Neuronal stem cell (in vitro differentiated cells): ENCODE measurements at regions not wholly inside any gene's neighbourhood (a gene's known extent, or its start where the extent isn't known, plus 50 kb on each side); places are given as distances from the start of the nearest gene placed in this dataset.

ENCODE experiments used
- DNase-seq: peaks from one replicate; pipeline ENCODE4 v3.0.0-alpha.2; 2013; ENCODE audit warnings: low spot score
- H2AFZ ChIP-seq: one replicate; pipeline ENCODE4 v1.6.1; 2013; ENCODE audit warnings: mild to moderate bottlenecking, low read length, inconsistent platforms
- H2AK5ac ChIP-seq: 2 replicates; pipeline ENCODE4 v1.6.1; 2013; ENCODE audit warnings: low read depth, mild to moderate bottlenecking, inconsistent platforms, low read length, moderate library complexity, mixed read lengths
- H2BK120ac ChIP-seq: 2 replicates; pipeline ENCODE4 v1.6.1; 2013; ENCODE audit warnings: low read depth, mild to moderate bottlenecking, inconsistent platforms, low read length, moderate library complexity, mixed read lengths
- H2BK12ac ChIP-seq: one replicate; pipeline ENCODE4 v1.6.1; 2013; ENCODE audit warnings: low read length, inconsistent platforms
- H2BK15ac ChIP-seq: 2 replicates; pipeline ENCODE4 v1.6.1; 2013; ENCODE audit warnings: mild to moderate bottlenecking, low read length, inconsistent platforms, mixed read lengths
- H2BK5ac ChIP-seq: one replicate; pipeline ENCODE4 v1.6.1; 2013; ENCODE audit warnings: inconsistent platforms, mild to moderate bottlenecking, low read length, moderate library complexity
- H3K14ac ChIP-seq: one replicate; pipeline ENCODE4 v1.6.1; 2013; ENCODE audit warnings: low read length, inconsistent platforms
- H3K18ac ChIP-seq: 2 replicates; pipeline ENCODE4 v1.6.1; 2013; ENCODE audit warnings: low read length, inconsistent platforms
- H3K23ac ChIP-seq: 2 replicates; pipeline ENCODE4 v1.6.1; 2013; ENCODE audit warnings: low read depth, mild to moderate bottlenecking, mixed read lengths, low read length, inconsistent platforms; ENCODE audit not compliant: poor library complexity
- H3K27ac ChIP-seq: replicated peaks from 3 replicates; pipeline ENCODE4 v1.5.1; 2013; ENCODE audit warnings: low read length, inconsistent platforms
- H3K27me3 ChIP-seq, 3 experiments: 2 replicates each; pipeline ENCODE4 v1.6.1; 2013; ENCODE audit warnings: low read length in 3 of 3, mild to moderate bottlenecking in 2 of 3, inconsistent platforms in 1 of 3, low read depth in 1 of 3, mixed read lengths in 1 of 3, moderate library complexity in 1 of 3; ENCODE audit not compliant: control insufficient read depth in 3 of 3, insufficient read depth in 3 of 3
- H3K36me3 ChIP-seq, 2 donors: replicated peaks in 1 of 2; 2 replicates each; pipeline ENCODE4 v1.6.1; 2013; ENCODE audit warnings: low read length in 2 of 2; ENCODE audit not compliant: control insufficient read depth in 2 of 2, insufficient read depth in 2 of 2
- H3K4ac ChIP-seq: 2 replicates; pipeline ENCODE4 v1.6.1; 2013; ENCODE audit warnings: inconsistent platforms, mild to moderate bottlenecking, low read length, moderate library complexity
- H3K4me1 ChIP-seq, 2 donors: 1 replicate in 1 of 2; 2 replicates in 1 of 2; pipeline ENCODE4 v1.6.1; 2013; ENCODE audit warnings: low read length in 2 of 2, low read depth in 1 of 2; ENCODE audit not compliant: control insufficient read depth in 2 of 2, insufficient read depth in 1 of 2
- H3K4me2 ChIP-seq: one replicate; pipeline ENCODE4 v1.6.1; 2013; ENCODE audit warnings: mild to moderate bottlenecking, low read length, inconsistent platforms; ENCODE audit not compliant: insufficient read depth, poor library complexity, severe bottlenecking
- H3K4me3 ChIP-seq, 2 donors: 2 replicates each; pipeline ENCODE4 v1.5.1; 2013; ENCODE audit warnings: low read length in 2 of 2, mild to moderate bottlenecking in 2 of 2, inconsistent platforms in 1 of 2, moderate library complexity in 1 of 2
- H3K79me1 ChIP-seq: one replicate; pipeline ENCODE4 v1.6.1; 2013; ENCODE audit warnings: low read depth, mild to moderate bottlenecking, inconsistent platforms, low read length, moderate library complexity
- H3K9ac ChIP-seq: one replicate; pipeline ENCODE4 v1.6.1; 2013; ENCODE audit warnings: mild to moderate bottlenecking, low read depth, low read length, inconsistent platforms; ENCODE audit not compliant: poor library complexity
- H3K9me3 ChIP-seq, 2 donors: replicated peaks in 1 of 2; 2 replicates each; pipeline versions ENCODE3 to v1.6.1; 2013; ENCODE audit warnings: low read length in 2 of 2, mild to moderate bottlenecking in 2 of 2, inconsistent platforms in 1 of 2, low read depth in 1 of 2, mixed read lengths in 1 of 2, moderate library complexity in 1 of 2; ENCODE audit not compliant: control insufficient read depth in 2 of 2, insufficient read depth in 1 of 2
- H4K8ac ChIP-seq: one replicate; pipeline ENCODE4 v1.6.1; 2013; ENCODE audit warnings: low read depth, mild to moderate bottlenecking, inconsistent platforms, low read length, moderate library complexity
- H4K91ac ChIP-seq: one replicate; pipeline ENCODE4 v1.6.1; 2013; ENCODE audit warnings: low read length, low read depth, mild to moderate bottlenecking, inconsistent platforms; ENCODE audit not compliant: poor library complexity
- WGBS, 2 donors: extraction: QIAGEN DNeasy Blood & Tissue Kit; methylation state at CpG; one replicate each; pipeline ENCODE4 v1.1.7; 2013; ENCODE audit warnings: missing lambda C conversion rate in 2 of 2, mixed read lengths in 1 of 2; ENCODE audit not compliant: insufficient read length in 2 of 2, insufficient replicate concordance in 1 of 2; ENCODE audit errors: extremely low coverage in 2 of 2; 5-methylcytosine and 5-hydroxymethylcytosine counted together

- no peak overlapping the region for H4K91ac ChIP-seq
- H3K9ac ChIP-seq: no peak overlapping the region
- no peak for DNase-seq
- no peak overlapping the region for H3K23ac ChIP-seq
- H2AK5ac ChIP-seq: no peak overlapping the region
- no peaks in the 10 kb centered on the region for H3K9me3 ChIP-seq
- no peak overlapping the region for H3K4ac ChIP-seq
- no peak overlapping the region for H3K4me3 ChIP-seq
- H3K27ac ChIP-seq: no peak overlapping the region
- no peak overlapping the region for H3K4me2 ChIP-seq
- no peaks in the 10 kb centered on the region for H3K4me1 ChIP-seq
- no peak overlapping the region for H4K8ac ChIP-seq
- H2BK120ac ChIP-seq: no peak overlapping the region
- H2BK15ac ChIP-seq: no peak overlapping the region
- no peaks in the 10 kb centered on the region for H3K79me1 ChIP-seq
- H3K27me3 ChIP-seq: no peaks in the 10 kb centered on the region
- H2BK12ac ChIP-seq: no peak overlapping the region
- H2AFZ ChIP-seq: no peak overlapping the region
- no peak overlapping the region for H2BK5ac ChIP-seq
- WGBS, 2 donors: no CpG with 5 or more reads among the region's 3 CpGs
- H3K18ac ChIP-seq: no peak overlapping the region
- H3K14ac ChIP-seq: no peak overlapping the region
- H3K36me3 ChIP-seq: no peaks in the 10 kb centered on the region
Observed at GRCh38 chr5:145633474-145633873, 201.7 kb downstream of the PRELID2 start.

GRCh38 chr5:145632701-145633100 is 202.4 kb downstream of the PRELID2 start:
- Histone ChIP-seq H4K91ac (no peak overlapping the region), H2BK12ac (no peak overlapping the region), H3K4me3 (no peak overlapping the region), H2BK120ac (no peak overlapping the region), H2AFZ (no peak overlapping the region), H3K79me1 (no peaks in the 10 kb centered on the region), H2BK15ac (no peak overlapping the region), H3K27ac (no peak overlapping the region), H3K9ac (no peak overlapping the region), H3K4me2 (no peak overlapping the region), H2AK5ac (no peak overlapping the region), H3K14ac (no peak overlapping the region), H3K23ac (no peak overlapping the region), H3K4me1 (no peaks in the 10 kb centered on the region), H3K36me3 (no peaks in the 10 kb centered on the region), H2BK5ac (no peak overlapping the region), H3K27me3 (no peaks in the 10 kb centered on the region), H3K9me3 (no peaks in the 10 kb centered on the region), H3K4ac (no peak overlapping the region), H3K18ac (no peak overlapping the region), H4K8ac (no peak overlapping the region)
- whole genome bisulfite sequencing, 2 donors: no CpG with 5 or more reads among the region's 1 CpG
- no peak for DNase-seq

GRCh38 chr5:145629047-145629446 is 206.1 kb downstream of the PRELID2 start:
- Histone ChIP-seq H3K23ac (no peak overlapping the region), H4K8ac (no peak overlapping the region), H3K14ac (no peak overlapping the region), H2BK120ac (no peak overlapping the region), H3K36me3 (no peaks in the 10 kb centered on the region), H3K4me2 (no peak overlapping the region), H3K79me1 (no peaks in the 10 kb centered on the region), H3K9ac (no peak overlapping the region), H3K27ac (no peak overlapping the region), H4K91ac (no peak overlapping the region), H3K4me1 (no peaks in the 10 kb centered on the region), H2AFZ (no peak overlapping the region), H3K27me3 (no peaks in the 10 kb centered on the region), H3K18ac (no peak overlapping the region), H3K4ac (no peak overlapping the region), H2BK12ac (no peak overlapping the region), H3K4me3 (no peak overlapping the region), H2AK5ac (no peak overlapping the region), H2BK15ac (no peak overlapping the region), H3K9me3 (peaks cover 0 to under 1% of the 10 kb centered on the region in 2 donors), H2BK5ac (no peak overlapping the region)
- no CpG with 5 or more reads among the region's 3 CpGs for WGBS, 2 donors
- DNase-seq: no peak

GRCh38 chr5:145628525-145628924 is 206.6 kb downstream of the PRELID2 start:
- no CpG with 5 or more reads among the region's 4 CpGs for WGBS, 2 donors
- H3K4me3 ChIP-seq: no peak overlapping the region
- H3K4me1 ChIP-seq: no peaks in the 10 kb centered on the region
- no peak overlapping the region for H2BK120ac ChIP-seq
- no peak overlapping the region for H3K18ac ChIP-seq
- H2AFZ ChIP-seq: no peak overlapping the region
- H2AK5ac ChIP-seq: no peak overlapping the region
- DNase-seq: no peak
- peaks cover 0 to 4% of the 10 kb centered on the region in 2 donors for H3K9me3 ChIP-seq
- no peak overlapping the region for H3K27ac ChIP-seq
- H3K9ac ChIP-seq: no peak overlapping the region
- no peak overlapping the region for H3K4ac ChIP-seq
- H2BK5ac ChIP-seq: no peak overlapping the region
- H3K14ac ChIP-seq: no peak overlapping the region
- H2BK12ac ChIP-seq: no peak overlapping the region
- H2BK15ac ChIP-seq: no peak overlapping the region
- H3K27me3 ChIP-seq: no peaks in the 10 kb centered on the region
- H4K91ac ChIP-seq: no peak overlapping the region
- H3K23ac ChIP-seq: no peak overlapping the region
- H4K8ac ChIP-seq: no peak overlapping the region
- no peak overlapping the region for H3K4me2 ChIP-seq
- H3K79me1 ChIP-seq: no peaks in the 10 kb centered on the region
- H3K36me3 ChIP-seq: no peaks in the 10 kb centered on the region
